SK-N-SH (cell line): ENCODE measurements at regions not wholly inside any gene's neighbourhood (a gene's known extent, or its start where the extent isn't known, plus 50 kb on each side); places are given as distances from the start of the nearest gene placed in this dataset.

Source experiments
- CTCF ChIA-PET: fragments of 300-600, 350-600 bp; formaldehyde crosslinking; extraction: SDS; loops from one replicate; lab custom pipeline; 2021; lab: Yijun Ruan, JAX
- POLR2A ChIA-PET: fragments of 350-600 bp; sonication (Branson Sonifier 250); formaldehyde crosslinking; extraction: SDS; loops from one replicate; lab custom pipeline; 2020; ENCODE audit warnings: antibody characterized with exemption, inconsistent platforms; lab: Yijun Ruan, JAX
- DNase-seq: peaks from one replicate; pipeline ENCODE4 v3.0.0; 2012
- H2AFZ ChIP-seq: fragments of 200-600 bp; sonication (generic); 2 replicates; pipeline ENCODE4 v1.8.1; 2016; ENCODE audit warnings: antibody characterized with exemption, mild to moderate bottlenecking, low read depth
- H3F3A ChIP-seq: fragments of 200-600 bp; sonication (generic); replicated peaks from 2 replicates; pipeline ENCODE3; 2016; ENCODE audit warnings: antibody characterized with exemption, mild to moderate bottlenecking; ENCODE audit not compliant: insufficient read depth
- H3K27ac ChIP-seq, 2 experiments: fragments of 200-500 bp in 1 of 2; fragments of 200-600 bp in 1 of 2; sonication (Bioruptor generic) in 1 of 2; sonication (generic), shearing (Covaris generic) in 1 of 2; 2 replicates each; pipeline versions ENCODE4 v1.5.1 to v1.6.1; 2014 to 2016; ENCODE audit warnings: low read depth in 2 of 2, inconsistent platforms in 1 of 2, low read length in 1 of 2, mild to moderate bottlenecking in 1 of 2, mixed read lengths in 1 of 2
- H3K27me3 ChIP-seq: fragments of 200-600 bp; sonication (generic), shearing (Covaris generic); 2 replicates; pipeline ENCODE4 v1.6.1; 2016; ENCODE audit warnings: mixed run types; ENCODE audit not compliant: insufficient read depth
- H3K36me3 ChIP-seq, 2 experiments: fragments of 200-500 bp in 1 of 2; fragments of 200-600 bp in 1 of 2; sonication (Bioruptor generic) in 1 of 2; sonication (generic) in 1 of 2; replicated peaks in 1 of 2; 2 replicates each; pipeline versions ENCODE3 to v1.5.1; 2014 to 2016; ENCODE audit warnings: low read length in 1 of 2, mild to moderate bottlenecking in 1 of 2; ENCODE audit not compliant: insufficient read depth in 2 of 2, control insufficient read depth in 1 of 2
- H3K4me1 ChIP-seq, 2 experiments: fragments of 200-500 bp in 1 of 2; fragments of 200-600 bp in 1 of 2; sonication (Bioruptor generic) in 1 of 2; sonication (generic), shearing (Covaris generic) in 1 of 2; 2 replicates each; pipeline versions ENCODE4 v1.5.1 to v1.6.1; 2014 to 2016; ENCODE audit warnings: low read depth in 1 of 2, low read length in 1 of 2, mixed run types in 1 of 2; ENCODE audit not compliant: insufficient read depth in 2 of 2, control insufficient read depth in 1 of 2
- H3K4me2 ChIP-seq: fragments of 200-600 bp; sonication (generic), shearing (Covaris generic); 2 replicates; pipeline ENCODE4 v1.6.1; 2017; ENCODE audit warnings: mixed run types
- H3K4me3 ChIP-seq, 2 experiments: fragments of 200-500 bp in 1 of 2; fragments of 200-600 bp in 1 of 2; sonication (Bioruptor generic) in 1 of 2; sonication (generic), shearing (Covaris generic) in 1 of 2; 2 replicates each; pipeline versions ENCODE4 v1.5.1 to v1.8.1; 2014 to 2016; ENCODE audit warnings: low read depth in 2 of 2, inconsistent platforms in 1 of 2, low read length in 1 of 2, mild to moderate bottlenecking in 1 of 2, mixed read lengths in 1 of 2, moderate library complexity in 1 of 2
- H3K79me2 ChIP-seq: fragments of 200-600 bp; sonication (generic); 2 replicates; pipeline ENCODE4 v1.8.1; 2017; ENCODE audit warnings: mild to moderate bottlenecking; ENCODE audit not compliant: insufficient read depth
- H3K9ac ChIP-seq: fragments of 200-600 bp; sonication (generic); 2 replicates; pipeline ENCODE4 v1.6.1; 2017; ENCODE audit warnings: mixed run types
- H3K9me2 ChIP-seq: fragments of 200-600 bp; sonication (generic); 2 replicates; pipeline ENCODE4 v1.6.1; 2017; ENCODE audit warnings: mixed run types
- H3K9me3 ChIP-seq: fragments of 200-600 bp; sonication (generic); 2 replicates; pipeline ENCODE4 v1.6.1; 2017; ENCODE audit warnings: mixed run types, mild to moderate bottlenecking, moderate library complexity
- H4K20me1 ChIP-seq: fragments of 200-600 bp; sonication (generic); 2 replicates; pipeline ENCODE4 v1.6.1; 2017; ENCODE audit warnings: mild to moderate bottlenecking, mixed run types; ENCODE audit not compliant: insufficient read depth
- CHD2 ChIP-seq: fragments of 150-350 bp; IDR thresholded peaks from 2 replicates; pipeline ENCODE4 v1.6.1; 2018; ENCODE audit warnings: low read length; ENCODE audit not compliant: partially characterized antibody
- CTCF ChIP-seq: fragments of 200-600 bp; sonication (generic); IDR thresholded peaks from 2 replicates; pipeline ENCODE4 v1.6.1; 2017; ENCODE audit warnings: antibody characterized with exemption, mild to moderate bottlenecking, moderate library complexity
- ELF1 ChIP-seq: IDR thresholded peaks from 2 replicates; pipeline ENCODE4 v1.4.0; 2012
- FOSL2 ChIP-seq: IDR thresholded peaks from 2 replicates; pipeline ENCODE4 v1.4.0; 2012; ENCODE audit warnings: low read depth, mild to moderate bottlenecking, moderate library complexity, borderline replicate concordance
- FOXJ3 ChIP-seq: sonication (generic); formaldehyde crosslinking; IDR thresholded peaks from 2 replicates; pipeline ENCODE4 v1.5.1; 2020; ENCODE audit warnings: mild to moderate bottlenecking, missing genetic modification reagents
- FOXM1 ChIP-seq: IDR thresholded peaks from 2 replicates; pipeline ENCODE4 v1.4.0; 2012; ENCODE audit warnings: low read depth, mild to moderate bottlenecking
- GABPA ChIP-seq: IDR thresholded peaks from 2 replicates; pipeline ENCODE4 v1.4.0; 2012; ENCODE audit warnings: low read depth, mild to moderate bottlenecking
- GATA2 ChIP-seq: sonication (generic); formaldehyde crosslinking; IDR thresholded peaks from 2 replicates; pipeline ENCODE4 v1.5.0; 2020; ENCODE audit warnings: mild to moderate bottlenecking, missing genetic modification reagents
- MEF2A ChIP-seq: IDR thresholded peaks from 2 replicates; pipeline ENCODE4 v1.4.0; 2012; ENCODE audit warnings: low read depth, borderline replicate concordance
- NFIC ChIP-seq: IDR thresholded peaks from 2 replicates; pipeline ENCODE4 v1.4.0; 2012; ENCODE audit warnings: borderline replicate concordance
- POLR2AphosphoS5 ChIP-seq: IDR thresholded peaks from 2 replicates; pipeline ENCODE4 v1.6.1; 2012; ENCODE audit warnings: low read depth, low read length
- RCOR1 ChIP-seq: fragments of 150-350 bp; IDR thresholded peaks from 2 replicates; pipeline ENCODE4 v1.6.1; 2017; ENCODE audit warnings: antibody characterized with exemption, low read length
- RXRA ChIP-seq: IDR thresholded peaks from 2 replicates; pipeline ENCODE4 v1.4.0; 2012; ENCODE audit warnings: low read depth, mild to moderate bottlenecking, borderline replicate concordance
- SMC3 ChIP-seq: IDR thresholded peaks from 2 replicates; pipeline ENCODE4 v1.6.1; 2012; ENCODE audit warnings: low read depth, low read length, improper control_type of control experiment
- TAF1 ChIP-seq: IDR thresholded peaks from 2 replicates; pipeline ENCODE4 v1.6.1; 2012; ENCODE audit warnings: low read depth, mild to moderate bottlenecking, low read length, moderate library complexity, borderline replicate concordance
- TEAD4 ChIP-seq: IDR thresholded peaks from 2 replicates; pipeline ENCODE4 v1.4.0; 2012; ENCODE audit warnings: mild to moderate bottlenecking, borderline replicate concordance; ENCODE audit not compliant: insufficient read depth
- USF1 ChIP-seq: IDR thresholded peaks from 2 replicates; pipeline ENCODE4 v1.4.0; 2012; ENCODE audit warnings: low read depth, borderline replicate concordance
- YY1 ChIP-seq: IDR thresholded peaks from 2 replicates; pipeline ENCODE4 v1.4.0; 2012; ENCODE audit warnings: low read depth, mild to moderate bottlenecking
- WGBS: methylation state at CpG from one replicate; pipeline ENCODE4 v1.1.6; 2017; ENCODE audit warnings: low lambda C conversion rate; 5-methylcytosine and 5-hydroxymethylcytosine counted together

GRCh38 chr4:159777689-159778088 lies 674.8 kb downstream of the RAPGEF2 start:
- H3K79me2 ChIP-seq: no peaks in the 10 kb centered on the region
- no peak for TF ChIP-seq GATA2 (CRISPR knock-in tag)
- TF ChIP-seq FOSL2: no peak
- TF ChIP-seq ELF1: no peak
- no peak for TF ChIP-seq FOXJ3 (CRISPR knock-in tag)
- TF ChIP-seq CTCF: no peak
- TF ChIP-seq TEAD4: no peak
- no peak for TF ChIP-seq NFIC
- no peak for TF ChIP-seq SMC3
- no peak for TF ChIP-seq RXRA
- no peak for TF ChIP-seq GABPA
- no peak for TF ChIP-seq CHD2
- TF ChIP-seq MEF2A: no peak
- no peak for TF ChIP-seq RCOR1
- no peak for TF ChIP-seq POLR2AphosphoS5
- TF ChIP-seq TAF1: no peak
- TF ChIP-seq YY1: no peak
- H3K4me3 ChIP-seq: no peak overlapping the region
- no peaks in the 10 kb centered on the region for H3K9me2 ChIP-seq
- H3K4me1 ChIP-seq: peaks cover 0 to 5% of the 10 kb centered on the region in 2 experiments; a peak in 2 of 4 replicates
- CTCF ChIA-PET: interaction anchor here (4.5 kb wide), 1 partner anchor 13 kb away, joined by 18 read pairs; no protein-coding TSS in a partner anchor
- no peaks in the 10 kb centered on the region for H4K20me1 ChIP-seq
- POLR2A ChIA-PET: no interaction called here
- 68% methylated on average over 4 of the region's 4 CpGs for WGBS
- H3K4me2 ChIP-seq: no peak overlapping the region
- H3F3A ChIP-seq: no peaks in the 10 kb centered on the region
- H3K9me3 ChIP-seq: no peaks in the 10 kb centered on the region
- H3K9ac ChIP-seq: no peak overlapping the region
- H3K27ac ChIP-seq: no peak overlapping the region
- H3K27me3 ChIP-seq: no peaks in the 10 kb centered on the region
- no peak overlapping the region for H2AFZ ChIP-seq
- no peak for DNase-seq
- no peaks in the 10 kb centered on the region for H3K36me3 ChIP-seq

- TF ChIP-seq MEF2A: no peak
- TF ChIP-seq FOSL2: no peak
- no peak for TF ChIP-seq FOXM1
- no peak for TF ChIP-seq USF1
- no peak for TF ChIP-seq ELF1
- no peak for TF ChIP-seq TEAD4
- DNase-seq: no peak
- ChIA-PET POLR2A (no interaction called here), CTCF (interaction anchor here (4.5 kb wide), 1 partner anchor 14 kb away, joined by 18 read pairs; no protein-coding TSS in a partner anchor)
- Histone ChIP-seq H3K79me2 (no peaks in the 10 kb centered on the region), H3K36me3 (no peaks in the 10 kb centered on the region), H3K27me3 (no peaks in the 10 kb centered on the region), H3K4me2 (no peak overlapping the region), H3F3A (no peaks in the 10 kb centered on the region), H2AFZ (no peak overlapping the region), H3K9ac (no peak overlapping the region), H3K9me2 (no peaks in the 10 kb centered on the region), H4K20me1 (no peaks in the 10 kb centered on the region), H3K4me1 (peaks cover 0 to 5% of the 10 kb centered on the region in 2 experiments; a peak in 2 of 4 replicates), H3K9me3 (no peaks in the 10 kb centered on the region), H3K27ac (no peak overlapping the region), H3K4me3 (no peak overlapping the region)
These were observed 675.4 kb downstream of the RAPGEF2 start for GRCh38 chr4:159778298-159778697.
